ENCODE measurements at regions not wholly inside any gene's neighbourhood (a gene's known extent, or its start where the extent isn't known, plus 50 kb on each side); places are given as distances from the start of the nearest gene placed in this dataset.

- TF ChIP-seq POLR2A (IDR thresholded peaks at IDR 0.05; ENCODE audit: low read length) (no peak), GATA1 (IDR thresholded peaks at IDR 0.05; ENCODE audit: low read depth, low read length) (no peak)
Measured at GRCh38 chr3:181998828-181999227, 287.1 kb downstream of the SOX2 start.
